HG03196 (cell line): ENCODE measurements at regions not wholly inside any gene's neighbourhood (a gene's known extent, or its start where the extent isn't known, plus 50 kb on each side); places are given as distances from the start of the nearest gene placed in this dataset.
"Not testable (repeated sequence)": the region's sequence is repeated elsewhere in the genome, so short reads cannot be mapped to it uniquely, and the experiment has no call there.

ENCODE experiments used
- ATAC-seq: cut with Tn5 transposase; IDR thresholded peaks from one replicate; pipeline ENCODE4 v1.9.1; 2021; ENCODE audit not compliant: unreplicated experiment

DNA sequence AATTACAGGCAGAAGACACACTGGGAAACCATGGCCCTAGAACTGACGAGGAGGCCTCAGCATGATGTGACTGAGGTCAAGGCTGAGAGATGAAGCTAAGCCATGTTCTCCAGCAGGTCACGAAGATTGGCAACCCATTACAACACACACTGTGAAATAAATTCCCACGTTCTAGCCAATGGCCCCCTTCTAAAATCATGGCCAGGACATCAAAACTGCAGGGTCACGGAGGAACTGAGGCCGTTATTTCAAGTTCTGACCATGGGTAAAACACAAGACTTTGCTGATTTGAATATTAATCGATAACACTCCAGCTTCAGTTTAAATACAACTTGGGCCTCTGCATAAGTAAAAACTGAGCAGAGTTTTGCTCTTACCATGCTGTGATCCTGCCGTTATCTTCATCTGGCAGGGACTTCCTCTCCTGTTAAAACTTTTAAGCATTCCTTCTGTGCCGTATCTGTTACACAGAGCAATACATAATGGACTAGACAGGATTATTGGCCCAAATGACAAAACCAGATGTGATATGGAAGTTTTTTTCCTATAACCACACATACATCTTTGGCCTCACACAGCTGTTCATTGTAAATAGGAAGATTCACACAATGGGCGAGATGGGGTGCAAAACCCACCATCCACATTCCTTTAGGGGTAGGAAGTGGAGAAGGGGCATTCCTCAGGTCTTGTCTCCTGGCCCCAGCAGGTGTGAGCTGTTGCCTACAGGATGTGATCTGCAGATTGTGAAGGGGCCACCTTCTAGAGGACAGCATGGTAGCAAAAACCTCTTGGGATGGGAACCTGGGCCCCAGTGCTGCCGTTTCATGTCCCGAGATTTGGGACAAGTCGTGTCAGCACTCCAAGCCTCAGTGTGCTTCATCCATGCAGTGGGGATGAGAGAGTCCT, 207.4 kb downstream of the OPA1 start:
- ATAC-seq = no peak

DNA sequence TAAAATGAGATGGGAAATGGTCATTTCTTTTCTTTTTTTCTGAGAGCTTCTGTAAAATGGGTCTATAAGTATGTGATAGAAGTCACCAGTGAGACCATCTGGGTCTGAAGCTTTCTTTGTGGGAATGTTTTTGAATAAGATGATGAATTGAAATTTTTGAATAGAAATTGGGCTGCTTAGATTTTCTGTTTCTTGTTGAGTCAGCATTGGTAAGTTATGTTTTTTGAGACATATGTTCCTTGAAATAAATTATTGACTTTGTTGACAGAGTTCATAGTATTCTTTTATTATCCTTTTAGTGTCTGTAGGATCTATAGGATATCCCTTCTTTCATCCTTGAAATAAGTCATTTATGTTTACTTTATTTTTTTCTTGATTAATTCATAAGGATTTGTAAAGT, 208.1 kb downstream of the OPA1 start:
- no peak for ATAC-seq

DNA sequence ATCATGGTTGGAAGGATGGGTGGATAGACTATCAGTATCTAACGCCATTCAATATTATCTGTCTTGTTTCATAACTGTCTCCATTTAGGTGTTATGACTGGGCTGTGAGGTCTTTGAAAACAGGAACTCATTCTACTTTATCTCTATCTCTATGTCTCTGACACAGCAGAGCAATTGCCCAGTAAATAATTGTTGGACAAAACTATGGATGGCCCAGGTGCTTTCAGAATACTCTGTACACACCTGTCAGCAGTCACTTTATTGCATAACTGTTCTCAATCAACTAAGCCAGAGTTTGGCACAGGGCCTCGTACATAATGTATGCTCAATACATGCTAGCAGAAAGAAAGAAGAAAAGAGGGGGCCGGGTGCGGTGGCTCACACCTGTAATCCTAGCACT, 210.3 kb downstream of the OPA1 start:
- no peak for ATAC-seq

DNA sequence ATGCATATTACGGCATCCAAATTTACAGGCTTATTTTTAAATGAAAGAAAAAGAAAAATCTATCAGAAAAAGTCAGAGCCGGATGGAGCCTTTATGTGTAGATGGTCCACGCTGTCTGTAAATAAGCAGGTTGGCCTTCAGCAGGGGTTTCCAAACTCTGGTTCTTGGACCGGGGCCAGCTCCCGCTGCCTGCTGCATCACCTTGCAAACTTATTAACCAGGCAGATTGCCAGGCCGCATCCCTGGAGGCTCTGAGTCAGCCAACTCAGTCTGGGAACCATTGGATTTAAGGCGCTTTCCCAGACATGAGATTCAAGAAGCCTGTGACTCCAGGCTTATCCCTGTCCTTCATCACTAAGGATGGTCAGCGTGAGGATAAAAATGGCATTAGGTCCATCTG, 212.4 kb downstream of the OPA1 start:
- ATAC-seq = no peak

DNA sequence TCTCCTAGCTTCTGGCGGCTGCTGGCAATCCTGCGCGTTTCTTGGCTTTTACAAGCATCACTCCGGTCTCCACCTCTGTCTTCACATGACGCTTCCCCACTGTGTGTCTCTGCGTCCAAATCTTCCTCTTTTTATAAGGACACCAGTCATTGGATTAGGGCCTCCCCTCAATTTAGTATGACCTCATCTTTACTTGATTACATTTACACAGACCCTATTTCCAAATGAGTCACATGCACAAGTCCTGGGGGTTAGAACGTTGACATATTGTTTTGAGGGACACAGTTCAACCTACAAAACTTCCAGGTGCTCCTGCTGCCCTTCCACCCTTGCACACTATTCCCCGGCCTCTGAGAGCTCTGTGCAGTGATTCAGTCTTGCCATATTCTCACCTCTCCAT, 215.3 kb downstream of the OPA1 start:
- ATAC-seq = no peak

DNA sequence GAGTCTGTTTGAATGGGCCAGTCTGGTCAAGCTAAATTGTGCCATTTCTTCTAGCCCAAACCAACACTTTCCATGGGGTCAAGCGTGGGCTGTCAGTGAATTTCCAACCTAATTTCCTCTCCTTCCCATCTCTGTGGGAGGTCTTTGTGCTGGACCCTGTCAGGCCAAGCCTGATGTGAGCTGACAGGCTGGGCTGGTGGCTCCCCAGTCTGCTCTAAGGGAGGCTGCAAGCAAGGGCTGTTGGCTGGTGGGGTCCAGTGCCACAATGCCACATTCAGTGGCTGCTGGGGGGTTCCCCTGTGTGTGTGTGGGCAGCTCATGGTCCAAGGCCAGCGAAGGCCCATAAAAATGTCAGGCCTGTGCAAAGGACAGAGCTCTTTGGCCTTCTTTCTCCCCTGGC, 216.1 kb downstream of the OPA1 start:
- no peak for ATAC-seq

DNA sequence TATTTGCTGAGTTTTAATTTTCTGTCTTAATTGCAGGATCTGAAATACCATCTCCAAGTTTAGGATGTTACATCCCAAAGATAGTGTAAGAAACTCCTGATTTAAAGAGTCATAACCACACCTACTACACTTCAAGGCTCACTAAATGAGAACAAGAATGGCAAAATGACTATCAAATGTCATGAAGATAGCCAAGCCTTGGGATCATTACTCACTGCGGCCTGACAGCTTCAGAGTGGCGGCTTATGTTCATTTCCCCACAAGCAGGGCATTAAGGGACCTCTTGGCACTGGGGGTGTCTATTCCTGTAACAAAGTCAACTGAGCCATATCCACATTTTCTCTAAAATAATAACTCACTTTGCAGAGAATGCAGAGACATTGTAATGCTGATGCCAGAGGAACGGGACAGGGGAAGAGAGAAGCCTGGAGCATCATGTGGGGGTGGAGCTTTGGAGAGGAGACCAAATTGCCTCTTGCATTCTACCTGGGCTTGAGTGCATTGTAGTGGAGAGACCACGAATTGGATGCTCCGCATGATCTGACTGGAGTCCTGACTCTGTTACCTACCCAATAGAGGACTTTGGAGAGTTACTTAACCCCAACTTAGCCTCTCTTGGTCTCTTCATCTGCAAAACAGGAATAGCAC, 219.2 kb downstream of the OPA1 start:
- ATAC-seq = no peak

DNA sequence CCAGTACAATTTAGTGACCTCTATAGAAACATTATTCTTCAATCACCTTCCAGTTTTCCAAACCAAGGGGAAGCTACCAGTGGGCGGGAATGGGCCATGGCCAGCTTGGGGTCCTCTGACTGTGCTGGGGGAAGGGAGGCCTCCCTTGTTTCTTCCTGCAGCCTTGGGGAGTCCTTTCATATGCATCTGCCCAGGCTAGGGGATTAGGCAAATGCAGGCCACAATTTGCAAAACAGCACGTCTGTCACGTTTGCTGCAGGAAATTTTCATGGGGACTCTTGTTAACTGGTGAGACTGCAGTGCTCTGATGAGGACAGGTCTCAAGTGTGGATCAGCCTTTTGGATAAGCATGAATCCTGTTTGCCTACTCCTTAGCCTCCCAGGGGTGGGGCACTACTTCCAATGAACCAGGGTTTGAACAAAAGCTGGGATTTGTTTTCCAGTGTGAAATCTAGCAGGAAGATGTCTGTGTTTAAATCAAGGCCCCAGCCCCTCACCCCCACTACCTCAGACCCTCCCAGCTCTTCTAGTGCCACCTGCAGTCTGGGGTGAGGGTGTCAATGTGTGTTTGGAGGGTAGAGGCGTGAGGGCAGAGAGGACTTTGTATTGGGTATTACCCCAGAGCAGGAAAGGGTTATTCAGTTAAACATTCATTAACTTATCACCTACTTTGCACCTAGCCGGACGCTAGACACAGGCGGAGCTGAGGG, 219.9 kb downstream of the OPA1 start:
- ATAC-seq = no peak

DNA sequence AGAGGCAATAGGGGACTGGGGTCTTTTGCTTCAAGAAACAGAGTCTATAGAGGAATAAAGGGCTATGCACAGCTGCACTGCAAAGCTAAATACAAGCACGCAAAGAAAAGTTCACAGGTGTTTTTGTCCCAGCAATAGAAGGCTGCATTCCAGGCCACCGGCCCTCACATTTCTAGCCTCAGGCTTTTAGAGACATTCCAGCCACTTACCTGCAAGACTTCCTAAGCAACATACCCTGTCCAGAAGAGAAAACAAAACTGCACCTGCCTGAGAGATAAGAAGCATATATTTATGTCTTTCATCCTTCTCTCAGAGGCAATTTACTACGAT, 220.5 kb downstream of the OPA1 start:
- no peak for ATAC-seq

DNA sequence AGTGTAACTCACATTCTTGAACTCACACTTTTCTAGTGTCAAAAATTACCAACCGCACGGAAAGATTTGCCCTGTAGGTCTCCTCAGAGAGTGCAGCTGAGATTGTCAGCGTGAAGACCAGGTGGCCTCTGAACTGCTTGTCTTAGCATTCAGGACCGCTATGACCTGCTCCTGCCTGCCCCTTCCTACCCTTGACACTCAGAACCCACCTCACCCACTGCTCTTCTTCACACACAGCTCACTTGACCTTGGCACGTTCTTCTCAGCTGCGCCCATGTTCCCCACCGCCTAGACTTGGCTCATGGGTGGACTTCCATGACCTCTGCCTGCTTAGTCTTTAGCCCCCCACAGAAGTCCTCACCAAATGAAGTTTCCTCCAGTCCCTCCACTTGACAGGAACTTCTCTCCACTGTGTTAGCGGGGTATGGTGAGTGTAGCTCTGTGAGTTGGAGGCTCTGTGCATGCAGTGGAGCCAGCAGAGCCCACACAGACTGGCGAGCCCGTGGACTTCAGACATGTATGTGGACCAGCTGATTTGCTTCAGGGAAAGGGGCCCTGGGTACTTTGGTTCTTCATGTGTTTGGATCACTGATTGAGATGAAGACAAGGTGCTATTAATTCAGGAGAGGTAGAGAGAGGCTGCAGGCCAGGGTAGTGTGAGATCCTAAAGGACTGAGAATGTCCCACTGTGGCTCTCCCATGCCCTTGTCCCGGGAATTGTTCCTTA, 221.3 kb downstream of the OPA1 start:
- ATAC-seq = no peak

DNA sequence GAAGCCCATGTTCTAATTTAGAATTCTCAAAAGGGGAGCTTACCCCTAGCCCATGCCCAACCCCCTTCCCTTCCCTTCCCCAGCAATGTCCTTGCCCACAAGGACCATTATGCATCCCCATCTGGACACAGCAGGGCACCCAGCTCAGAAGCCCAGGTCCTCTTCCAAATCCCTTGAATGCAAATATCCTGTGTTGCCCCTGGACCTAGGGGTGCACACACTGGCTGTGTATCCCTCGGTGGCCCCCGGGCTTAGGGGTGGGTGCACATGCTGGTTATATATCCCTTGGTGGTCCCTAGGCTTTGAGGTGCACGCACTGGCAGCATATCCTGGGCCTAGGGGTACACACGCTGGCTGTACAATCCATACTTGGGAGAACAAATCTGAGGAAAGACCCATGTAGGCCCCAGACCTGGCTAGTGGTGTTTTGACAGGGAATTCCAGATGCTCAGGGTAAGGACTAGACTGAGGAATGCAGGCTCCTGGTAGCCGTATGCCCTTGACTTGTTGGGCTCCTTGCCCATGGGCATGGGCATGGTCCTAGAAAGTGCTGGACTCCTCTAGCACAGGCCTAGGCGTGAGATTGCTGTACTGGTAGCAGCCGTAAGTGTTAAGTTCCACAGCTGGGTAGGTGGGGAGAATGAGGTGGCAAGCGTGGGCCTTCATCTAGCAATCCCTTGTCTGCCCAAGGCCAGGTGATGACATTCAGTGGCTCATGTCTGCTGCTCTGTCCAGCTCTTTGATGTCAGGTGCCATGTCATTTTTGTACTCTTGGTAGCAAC, 222.4 kb downstream of the OPA1 start:
- no peak for ATAC-seq

DNA sequence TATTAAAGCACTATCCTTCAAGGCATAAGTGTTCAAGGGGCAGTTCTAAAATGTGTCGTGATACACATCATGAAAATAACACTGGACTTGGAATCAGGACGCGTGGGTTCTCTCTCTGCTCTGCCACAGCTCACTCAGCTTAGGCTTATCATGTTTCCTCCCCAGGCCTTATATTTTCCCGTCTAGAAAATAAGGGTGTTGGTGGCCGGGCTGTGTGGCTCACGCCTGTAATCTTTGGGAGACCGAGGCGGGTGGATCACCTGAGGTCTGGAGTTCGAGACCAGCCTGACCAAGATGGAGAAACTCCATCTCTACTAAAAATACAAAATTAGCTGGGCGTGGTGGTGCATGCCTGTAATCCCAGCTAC, 223.0 kb downstream of the OPA1 start:
- no peak for ATAC-seq

DNA sequence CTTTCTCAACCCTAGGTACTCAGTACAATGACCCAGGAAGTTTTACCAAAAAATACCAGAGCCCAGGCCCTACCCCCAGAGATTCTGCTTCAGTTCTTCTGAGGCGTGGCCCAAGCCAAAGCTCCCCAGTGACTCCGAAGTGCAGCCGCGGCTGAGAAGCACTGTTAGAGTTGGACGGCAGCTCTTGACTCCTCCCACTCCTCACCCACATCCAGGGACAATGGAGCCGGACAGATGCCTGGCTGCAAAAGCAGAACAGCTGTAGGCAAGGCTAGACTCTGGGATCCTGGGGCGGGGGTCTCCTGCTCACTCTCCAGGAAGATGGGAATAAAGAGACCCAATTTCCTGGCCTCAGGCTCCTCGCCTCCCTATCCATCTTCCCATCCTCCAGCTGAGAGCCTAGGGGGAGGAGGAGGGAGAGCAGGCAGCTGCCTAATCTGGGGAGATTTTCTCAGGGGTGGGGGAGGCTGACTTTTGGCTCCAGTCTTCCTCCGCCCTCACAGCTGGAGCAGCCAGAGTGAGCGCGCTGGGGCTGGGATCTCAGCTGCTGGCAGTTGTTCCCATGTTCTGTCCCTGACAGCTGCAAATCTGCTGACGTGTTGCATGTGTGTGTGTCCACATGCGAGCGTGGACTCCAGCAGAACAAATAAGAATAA, 223.8 kb downstream of the OPA1 start:
- no peak for ATAC-seq

DNA sequence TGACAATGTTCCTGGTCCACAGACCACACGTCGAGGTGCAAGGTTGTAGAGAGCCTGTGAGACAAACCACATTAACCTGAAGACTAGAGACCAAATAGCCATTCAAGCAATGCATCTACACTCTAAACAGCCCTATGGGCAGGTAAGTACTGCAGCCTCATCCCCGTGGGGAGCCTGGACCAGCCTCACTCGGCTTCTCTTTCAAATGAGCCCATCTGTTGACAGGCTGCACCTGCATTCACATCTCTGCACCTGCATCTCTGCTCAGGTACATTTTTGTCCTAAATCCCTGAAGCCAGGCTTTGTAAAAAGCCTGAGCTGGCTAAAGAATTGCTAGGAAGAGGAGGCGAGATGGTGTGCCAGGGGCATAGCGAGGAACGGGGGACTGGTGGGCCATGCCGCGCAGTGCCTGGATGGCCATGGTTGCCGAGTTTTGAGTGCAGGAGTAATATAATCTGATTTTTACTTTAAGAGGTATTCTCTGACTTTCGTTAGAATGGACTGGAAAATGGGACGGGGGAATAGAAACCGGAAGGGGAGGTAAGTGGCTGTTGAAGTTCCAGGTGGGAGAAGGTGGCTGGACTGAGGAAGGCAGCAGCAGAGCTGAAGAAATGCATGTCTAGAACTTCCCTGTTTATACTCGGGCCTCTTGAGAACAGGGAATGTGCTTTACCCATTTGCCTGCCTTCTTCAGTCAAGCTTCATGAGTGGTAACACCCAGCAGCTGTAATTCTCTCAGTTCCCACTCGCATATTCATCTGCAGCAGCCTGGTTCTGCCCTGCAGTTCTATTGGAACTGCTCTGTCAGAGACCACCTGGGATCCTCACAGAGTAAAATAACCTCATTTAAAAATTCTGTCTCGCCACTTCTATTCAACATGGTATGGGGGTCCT, 226.4 kb downstream of the OPA1 start:
- ATAC-seq = no peak

DNA sequence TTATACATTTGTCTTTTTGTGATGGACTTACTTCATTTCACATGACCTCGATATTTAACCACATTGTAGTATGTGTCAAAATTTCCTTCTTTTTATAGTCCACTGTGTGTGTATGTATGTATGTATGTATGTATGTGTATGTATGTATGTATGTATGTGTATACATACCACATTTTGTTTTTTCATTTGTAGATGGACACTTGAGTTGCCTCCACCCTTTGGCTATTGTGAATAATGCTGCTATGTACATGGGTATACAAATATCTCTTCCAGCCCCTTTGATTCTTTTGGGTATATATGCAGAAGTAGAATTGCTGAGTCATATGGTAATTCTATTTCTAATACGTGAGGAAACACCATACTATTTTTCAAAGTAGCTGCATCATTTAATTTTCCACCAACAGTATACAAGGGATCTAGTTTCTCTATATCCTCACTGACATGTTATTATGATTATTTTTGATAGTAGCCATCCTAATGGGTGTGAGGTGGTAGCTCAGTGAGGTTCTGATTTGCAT, 228.2 kb downstream of the OPA1 start:
- ATAC-seq = no peak

DNA sequence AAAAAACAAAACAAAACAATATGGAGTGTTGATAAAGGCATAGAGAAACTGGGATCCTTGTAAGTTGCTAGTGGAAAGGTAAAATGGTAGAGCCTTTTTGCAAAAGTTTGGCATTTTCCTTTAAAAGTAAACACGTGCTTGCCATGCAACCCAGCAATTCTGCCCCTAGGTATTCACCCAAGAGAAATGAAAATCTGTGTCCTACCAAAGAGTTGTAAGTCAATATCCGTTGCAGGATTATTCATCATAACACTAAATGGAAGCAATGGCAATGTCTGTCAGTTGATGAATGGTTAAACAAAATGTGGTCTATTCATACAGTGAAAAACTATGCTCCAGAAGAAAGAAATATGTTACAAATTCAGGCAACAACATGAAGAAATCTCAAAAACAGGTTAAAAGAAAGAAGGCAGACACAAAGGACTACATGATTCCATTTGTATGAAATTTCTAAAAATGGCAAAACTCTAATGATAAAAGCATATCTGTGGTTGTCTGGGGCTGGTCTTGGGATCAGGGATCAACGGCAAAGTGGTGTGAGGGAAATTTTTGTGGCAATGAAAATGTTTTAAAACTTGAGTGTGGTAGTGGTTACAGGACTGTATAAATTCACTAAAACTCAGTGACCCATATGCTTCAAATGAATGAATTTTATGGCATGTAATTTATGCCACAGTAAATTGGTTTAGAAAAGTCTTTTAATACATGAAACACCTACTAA, 229.6 kb downstream of the OPA1 start:
- ATAC-seq = no peak

DNA sequence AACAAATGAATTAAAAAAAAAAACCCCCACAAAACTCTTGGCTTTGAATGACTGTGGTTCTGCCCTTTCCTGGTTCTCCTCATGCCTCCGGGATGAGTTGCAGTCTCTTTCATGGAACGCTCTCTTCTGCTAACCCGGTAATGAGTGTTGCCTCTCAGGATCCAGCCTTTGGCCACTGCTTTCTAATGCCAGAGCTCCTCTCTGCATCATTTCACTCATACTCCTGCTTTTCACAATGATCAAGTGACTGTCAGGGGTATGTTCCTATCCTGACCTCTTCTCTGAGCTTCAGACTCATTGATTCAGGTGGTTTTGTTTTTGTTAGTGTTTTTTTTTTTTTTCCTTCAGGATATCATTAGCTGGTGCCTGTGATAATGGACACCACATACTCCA, 230.2 kb downstream of the OPA1 start:
- ATAC-seq = not testable (repeated sequence)

DNA sequence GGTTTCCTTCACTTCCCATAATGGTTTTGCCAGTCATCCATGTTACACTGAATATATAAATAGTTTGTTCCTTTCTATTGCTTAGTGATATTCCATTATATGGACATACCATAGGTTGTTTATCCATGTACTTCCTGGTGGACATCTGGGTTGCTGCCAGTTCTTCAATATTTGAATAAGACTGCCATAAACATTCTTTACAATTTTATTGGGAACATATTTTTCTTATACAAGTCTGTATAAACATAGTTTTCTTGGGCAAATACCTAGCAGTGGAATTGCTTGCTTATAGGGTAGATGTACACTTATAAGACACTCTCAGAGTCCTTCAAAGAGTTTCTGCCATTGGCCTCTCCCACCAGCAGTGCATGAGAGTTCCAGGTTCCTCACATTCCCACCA, 231.4 kb downstream of the OPA1 start:
- ATAC-seq = no peak
